Heart right ventricle (tissue), 16 donors: ENCODE measurements at regions not wholly inside any gene's neighbourhood (a gene's known extent, or its start where the extent isn't known, plus 50 kb on each side); places are given as distances from the start of the nearest gene placed in this dataset.

Experiments used
- ATAC-seq, 8 donors: fragments of 200-7000 bp; cut with Tn5 transposase; one replicate each; pipeline ENCODE4 v1.9.1; 2020; ENCODE audit warnings: mild to moderate bottlenecking in 8 of 8, moderate library complexity in 8 of 8, moderate number of reproducible peaks in 1 of 8
- DNase-seq, 2 donors: peaks; one replicate each; pipeline ENCODE4 v3.0.0-alpha.2; 2020
- H3K27ac ChIP-seq, 10 donors: fragments of 200-600 bp; sonication (generic) in 2 of 10; one replicate each; pipeline versions ENCODE4 v1.5.0 to v1.8.0; 2020 to 2022; ENCODE audit warnings: mild to moderate bottlenecking in 3 of 10
- H3K27me3 ChIP-seq, 7 donors: fragments of 200-600 bp; one replicate each; pipeline ENCODE4 v1.8.0; 2021 to 2022; ENCODE audit warnings: mild to moderate bottlenecking in 2 of 7
- H3K36me3 ChIP-seq, 9 donors: fragments of 200-600 bp; sonication (generic) in 1 of 9; one replicate each; pipeline versions ENCODE4 v1.5.0 to v1.8.0; 2020 to 2022; ENCODE audit warnings: mild to moderate bottlenecking in 2 of 9
- H3K4me1 ChIP-seq, 9 donors: fragments of 200-600 bp; sonication (generic) in 1 of 9; one replicate each; pipeline versions ENCODE4 v1.5.0 to v1.8.0; 2020 to 2022; ENCODE audit warnings: mild to moderate bottlenecking in 4 of 9
- H3K4me3 ChIP-seq, 10 donors: fragments of 200-600 bp; sonication (generic) in 2 of 10; one replicate each; pipeline versions ENCODE4 v1.5.0 to v1.8.0; 2020 to 2022; ENCODE audit warnings: mild to moderate bottlenecking in 7 of 10, moderate library complexity in 2 of 10
- H3K9me3 ChIP-seq, 11 donors: fragments of 200-600 bp in 10 of 11; sonication (generic) in 2 of 11; one replicate each; pipeline versions ENCODE4 v1.5.0 to v1.8.0; 2013 to 2022; ENCODE audit warnings: mild to moderate bottlenecking in 2 of 11, control low read depth in 1 of 11, moderate library complexity in 1 of 11
- CTCF ChIP-seq, 9 donors: fragments of 200-600 bp; sonication (generic) in 2 of 9; IDR thresholded peaks; one replicate each; pipeline versions ENCODE4 v1.5.0 to v1.8.0; 2021 to 2022; ENCODE audit warnings: antibody characterized with exemption in 9 of 9, mild to moderate bottlenecking in 5 of 9, moderate library complexity in 1 of 9
- WGBS, 2 donors: extraction: QIAGEN DNeasy Blood & Tissue Kit; methylation state at CpG; one replicate each; pipeline ENCODE4 v1.1.7; 2013; ENCODE audit warnings: inconsistent platforms in 1 of 2; 5-methylcytosine and 5-hydroxymethylcytosine counted together
- intact Hi-C, 10 donors: fragments of 100-400 bp; cut with DNase I; formaldehyde crosslinking; loops; one replicate each; pipeline versions ENCODE4 v1.11.1 to v1.14.2; 2022
- donor health status: Arrhythmogenic right ventricular cardiomyopathy.
- donor health status: ischemic (EF 13 %, LVEDD 7.1; RV severe dilation, severe dysfunction).
- donor health status: healthy with polysubstance abuse.
- donor health status: DM: no; HTN: yes; CAD: no.
- donor health status: DM: no; HTN: no; CAD: no.
- donor health status: ischemic (EF 25% LVEDD 6.9; RV normal size, moderate dysfunction).
- donor health status: ischemic (EF 25% LVEDD 5.7; RV mildly dilated, moderate dysfunction).
- donor health status: healthy.
- donor health status: DM: yes; HTN: yes; CAD: no.
- donor health status: Ischemic cardiomyopathy.
- donor health status: ischemic (EF 35%, LVEDD 5.7; RV mildly dilated, moderate dysfunction).
- donor health status: nonischemic (EF 11% LVEDD 7.7; RV severe dilation, severe dysfunction).
- donor health status: DM: yes; HTN: yes; CAD: no.
- donor health status: PGD.
- donor health status: ischemic (EF 29% LVEDD 5.4; RV normal size, mild dysfunction).
- donor health status: nonischemic (EF 23%, LVEDD 6.1; RV moderate dilation, normal function).

- WGBS, 2 donors, result 81 to 82% methylated on average over 5 of the region's 5 CpGs
- H3K27me3 ChIP-seq, result no peaks in the 10 kb centered on the region
These were observed 173.8 kb upstream of the CNOT2 start for GRCh38 chr12:70069221-70070105.

GRCh38 chr12:70070494-70071007, 172.7 kb upstream of the CNOT2 start:
- Histone ChIP-seq H3K4me1 (no peaks in the 10 kb centered on the region), H3K36me3 (no peaks in the 10 kb centered on the region), H3K9me3 (no peaks in the 10 kb centered on the region), H3K4me3 (no peak overlapping the region), H3K27me3 (no peaks in the 10 kb centered on the region), H3K27ac (no peak overlapping the region)
- 85 to 88% methylated on average over 5 of the region's 5 CpGs for WGBS, 2 donors
- intact Hi-C loops, result no loop called here
- DNase-seq (no peak), ATAC-seq (no peak)
- no peak for TF ChIP-seq CTCF (IDR thresholded peaks at IDR 0.05)

More at GRCh38 chr12:70069221-70070105, 173.8 kb upstream of the CNOT2 start:
- H3K4me1 ChIP-seq, result no peaks in the 10 kb centered on the region
- TF ChIP-seq CTCF (IDR thresholded peaks at IDR 0.05), result no peak
- H3K4me3 ChIP-seq, result no peak overlapping the region
- H3K27ac ChIP-seq, result no peak overlapping the region
- DNase-seq (no peak), ATAC-seq (no peak)
- no peaks in the 10 kb centered on the region for H3K9me3 ChIP-seq
- intact Hi-C loops, result no loop called here
- H3K36me3 ChIP-seq, result no peaks in the 10 kb centered on the region

GRCh38 chr12:70074510-70074909, 168.7 kb upstream of the CNOT2 start:
- ATAC-seq (no peak), DNase-seq (no peak)
- H3K27ac ChIP-seq, result no peak overlapping the region
- no peak overlapping the region for H3K4me3 ChIP-seq
- intact Hi-C loops, result no loop called here
- no peaks in the 10 kb centered on the region for H3K27me3 ChIP-seq
- no peaks in the 10 kb centered on the region for H3K9me3 ChIP-seq
- no peaks in the 10 kb centered on the region for H3K36me3 ChIP-seq
- TF ChIP-seq CTCF (IDR thresholded peaks at IDR 0.05), result no peak
- no peaks in the 10 kb centered on the region for H3K4me1 ChIP-seq

GRCh38 chr12:70077441-70077840, 165.8 kb upstream of the CNOT2 start:
- WGBS, 2 donors, result 87 to 88% methylated on average over 2 of the region's 2 CpGs
- no peak overlapping the region for H3K4me3 ChIP-seq
- no peaks in the 10 kb centered on the region for H3K27me3 ChIP-seq
- no peak for ATAC-seq
- no peaks in the 10 kb centered on the region for H3K36me3 ChIP-seq
- intact Hi-C loops, result no loop called here
- no peaks in the 10 kb centered on the region for H3K9me3 ChIP-seq
- no peak for TF ChIP-seq CTCF (IDR thresholded peaks at IDR 0.05)
- no peak for DNase-seq
- no peak overlapping the region for H3K27ac ChIP-seq
- no peaks in the 10 kb centered on the region for H3K4me1 ChIP-seq
